Neural cell (in vitro differentiated cells): ENCODE measurements at regions not wholly inside any gene's neighbourhood (a gene's known extent, or its start where the extent isn't known, plus 50 kb on each side); places are given as distances from the start of the nearest gene placed in this dataset.

Experiments used
- H2AFZ ChIP-seq: fragments of 200-600, 300-800 bp; sonication (generic), shearing (Covaris generic); 2 replicates; pipeline ENCODE4 v1.6.0; 2014; ENCODE audit warnings: low read depth, mild to moderate bottlenecking, antibody characterized with exemption, low read length, moderate library complexity
- H3F3A ChIP-seq: fragments of 200-600 bp; shearing (Covaris generic); 2 replicates; pipeline ENCODE4 v1.6.1; 2016; ENCODE audit warnings: mild to moderate bottlenecking, moderate library complexity, mixed read lengths, antibody characterized with exemption, low read length; ENCODE audit not compliant: insufficient read depth, poor library complexity, severe bottlenecking
- H3K27ac ChIP-seq: fragments of 200-600, 300-800 bp; sonication (generic), shearing (Covaris generic); 2 replicates; pipeline ENCODE4 v1.5.1; 2014; ENCODE audit warnings: mild to moderate bottlenecking, low read length, moderate library complexity
- H3K27me3 ChIP-seq: fragments of 300-800, 200-600 bp; sonication (generic), shearing (Covaris generic); 2 replicates; pipeline ENCODE4 v1.6.0; 2014; ENCODE audit warnings: mild to moderate bottlenecking, low read depth, low read length, moderate library complexity; ENCODE audit not compliant: insufficient read depth
- H3K36me3 ChIP-seq: fragments of 300-800, 200-600 bp; sonication (generic), shearing (Covaris generic); 2 replicates; pipeline ENCODE4 v1.5.1; 2014; ENCODE audit warnings: mild to moderate bottlenecking, antibody characterized with exemption, low read length, moderate library complexity; ENCODE audit not compliant: insufficient read depth
- H3K4me2 ChIP-seq: fragments of 300-800, 200-600 bp; sonication (generic), shearing (Covaris generic); 2 replicates; pipeline ENCODE4 v1.6.0; 2014; ENCODE audit warnings: mild to moderate bottlenecking, low read length
- H3K4me3 ChIP-seq: fragments of 300-800, 200-600 bp; sonication (generic), shearing (Covaris generic); 2 replicates; pipeline ENCODE4 v1.5.1; 2014; ENCODE audit warnings: mild to moderate bottlenecking, low read length, moderate library complexity
- H3K79me2 ChIP-seq: fragments of 200-600 bp; shearing (Covaris generic); replicated peaks from 2 replicates; pipeline ENCODE4 v1.6.0; 2014; ENCODE audit warnings: mild to moderate bottlenecking, low read length, moderate library complexity; ENCODE audit not compliant: insufficient read depth
- H3K9ac ChIP-seq: fragments of 300-800, 200-600 bp; sonication (generic), shearing (Covaris generic); 2 replicates; pipeline ENCODE4 v1.6.1; 2016; ENCODE audit warnings: mild to moderate bottlenecking, low read length, mixed read lengths
- H3K9me2 ChIP-seq: fragments of 200-600 bp; shearing (Covaris generic); 2 replicates; pipeline ENCODE4 v1.6.1; 2016; ENCODE audit warnings: mild to moderate bottlenecking, low read length, mixed read lengths; ENCODE audit not compliant: insufficient read depth
- H3K9me3 ChIP-seq: fragments of 200-600, 300-800 bp; sonication (generic), shearing (Covaris generic); 2 replicates; pipeline ENCODE4 v1.6.1; 2016; ENCODE audit warnings: mild to moderate bottlenecking, mixed run types, low read length, moderate library complexity, mixed read lengths
- H4K20me1 ChIP-seq: fragments of 200-600 bp; shearing (Covaris generic); 2 replicates; pipeline ENCODE4 v1.6.1; 2016; ENCODE audit warnings: mild to moderate bottlenecking, mixed run types; ENCODE audit not compliant: insufficient read depth
- CTCF ChIP-seq: fragments of 450-650 bp; IDR thresholded peaks from 2 replicates; pipeline ENCODE4 v1.5.1; 2014; ENCODE audit warnings: antibody characterized with exemption, mild to moderate bottlenecking, moderate library complexity; ENCODE audit not compliant: poor library complexity, severe bottlenecking
- EP300 ChIP-seq: fragments of 450-650 bp; conservative IDR thresholded peaks from 2 replicates; pipeline ENCODE4 v1.6.1; 2014; ENCODE audit warnings: antibody characterized with exemption, mild to moderate bottlenecking, moderate library complexity; ENCODE audit not compliant: poor library complexity, severe bottlenecking
- EZH2 ChIP-seq: fragments of 200-600, 300-800 bp; shearing (Covaris generic), sonication (generic); IDR thresholded peaks from 2 replicates; pipeline ENCODE4 v1.6.1; 2014; ENCODE audit warnings: antibody characterized with exemption, low read length, borderline replicate concordance, mild to moderate bottlenecking; ENCODE audit not compliant: insufficient read depth, poor library complexity, severe bottlenecking
- MXI1 ChIP-seq: fragments of 450-650 bp; conservative IDR thresholded peaks from 2 replicates; pipeline ENCODE4 v1.6.1; 2014; ENCODE audit warnings: antibody characterized with exemption, mild to moderate bottlenecking; ENCODE audit not compliant: poor library complexity, severe bottlenecking
- POLR2AphosphoS5 ChIP-seq: IDR thresholded peaks from 2 replicates; pipeline ENCODE4 v1.6.1; 2012
- RAD21 ChIP-seq: fragments of 450-650 bp; conservative IDR thresholded peaks from 2 replicates; pipeline ENCODE4 v1.6.1; 2014; ENCODE audit warnings: antibody characterized with exemption, mild to moderate bottlenecking, moderate library complexity
- REST ChIP-seq: IDR thresholded peaks from 2 replicates; pipeline ENCODE4 v1.6.1; 2012; ENCODE audit warnings: borderline replicate concordance
- SMC3 ChIP-seq: fragments of 450-650 bp; conservative IDR thresholded peaks from 2 replicates; pipeline ENCODE4 v1.6.1; 2014; ENCODE audit warnings: antibody characterized with exemption, mild to moderate bottlenecking, moderate library complexity; ENCODE audit not compliant: poor library complexity
- TAF1 ChIP-seq: IDR thresholded peaks from 2 replicates; pipeline ENCODE4 v1.6.1; 2012; ENCODE audit warnings: low read depth

GRCh38 chr1:184911830-184912229 lies 62.5 kb downstream of the NIBAN1 start:
- H3K27ac ChIP-seq: no peak overlapping the region
- no peaks in the 10 kb centered on the region for H3K9me3 ChIP-seq
- no peak overlapping the region for H3K9ac ChIP-seq
- H3K9me2 ChIP-seq: no peaks in the 10 kb centered on the region
- H3K36me3 ChIP-seq: no peaks in the 10 kb centered on the region
- TF ChIP-seq RAD21: no peak
- TF ChIP-seq REST: no peak
- TF ChIP-seq TAF1: no peak
- no peak for TF ChIP-seq EZH2
- TF ChIP-seq POLR2AphosphoS5: no peak
- TF ChIP-seq CTCF: no peak
- no peak for TF ChIP-seq EP300
- no peak for TF ChIP-seq MXI1
- H3K79me2 ChIP-seq: no peaks in the 10 kb centered on the region
- H3K4me3 ChIP-seq: no peak overlapping the region
- H3F3A ChIP-seq: no peaks in the 10 kb centered on the region
- H2AFZ ChIP-seq: no peak overlapping the region
- H3K4me2 ChIP-seq: no peak overlapping the region
- no peaks in the 10 kb centered on the region for H4K20me1 ChIP-seq
- peaks cover 3% of the 10 kb centered on the region for H3K27me3 ChIP-seq

DNA sequence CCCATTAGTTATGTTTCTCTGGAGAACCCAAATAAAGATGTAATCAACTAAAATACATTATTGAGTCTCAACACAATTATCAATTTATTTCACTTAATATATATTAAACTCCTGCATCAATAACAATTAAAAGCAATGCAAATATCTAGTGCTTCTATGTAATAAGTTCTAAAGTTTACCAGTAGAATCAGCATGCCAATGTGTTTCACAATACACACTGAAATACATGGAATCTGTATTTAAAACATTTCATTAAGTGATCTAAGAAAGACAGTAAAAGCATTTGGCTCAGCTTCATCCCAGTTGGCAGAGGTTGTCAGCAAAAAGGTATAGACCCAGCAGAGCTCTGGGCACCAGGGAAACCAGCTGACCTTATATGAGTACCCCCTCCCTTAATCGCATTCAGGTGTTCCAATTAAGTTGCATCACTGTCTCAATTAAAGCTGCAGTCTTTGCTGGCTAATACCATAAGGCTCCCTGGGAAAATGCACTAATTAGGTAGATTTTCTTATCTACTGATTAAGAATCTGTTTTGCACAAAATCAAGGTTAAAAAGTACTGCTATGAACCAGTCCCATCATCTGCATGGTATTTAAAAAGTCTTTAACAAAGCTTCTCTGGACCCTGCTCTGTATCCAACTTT lies 63.1 kb downstream of the NIBAN1 start:
- H3K27me3 ChIP-seq: peaks cover 3% of the 10 kb centered on the region
- H3K9ac ChIP-seq: no peak overlapping the region
- no peak overlapping the region for H3K4me2 ChIP-seq
- H3K36me3 ChIP-seq: no peaks in the 10 kb centered on the region
- TF ChIP-seq EZH2 (no peak), EP300 (no peak), REST (no peak), CTCF (no peak), RAD21 (no peak), MXI1 (no peak), POLR2AphosphoS5 (no peak), TAF1 (no peak), SMC3 (no peak)
- H4K20me1 ChIP-seq: no peaks in the 10 kb centered on the region
- H3K9me3 ChIP-seq: no peaks in the 10 kb centered on the region
- H3K79me2 ChIP-seq: no peaks in the 10 kb centered on the region
- H2AFZ ChIP-seq: no peak overlapping the region
- no peak overlapping the region for H3K4me3 ChIP-seq
- H3K27ac ChIP-seq: no peak overlapping the region
- no peaks in the 10 kb centered on the region for H3K9me2 ChIP-seq
- H3F3A ChIP-seq: no peaks in the 10 kb centered on the region
